Sigmoid colon (tissue), 4 donors: ENCODE measurements at regions not wholly inside any gene's neighbourhood (a gene's known extent, or its start where the extent isn't known, plus 50 kb on each side); places are given as distances from the start of the nearest gene placed in this dataset.

ENCODE experiments used
- EP300 ChIP-seq, 4 donors: sonication (generic); formaldehyde crosslinking; IDR thresholded peaks; one replicate each; pipeline ENCODE4 v1.6.1; 2017; ENCODE audit warnings: antibody characterized with exemption in 4 of 4
- POLR2A ChIP-seq, 2 donors: fragments of 450-650 bp; IDR thresholded peaks; one replicate each; pipeline ENCODE4 v1.6.1; 2016; ENCODE audit warnings: antibody characterized with exemption in 2 of 2, mild to moderate bottlenecking in 2 of 2, moderate library complexity in 2 of 2
- POLR2AphosphoS5 ChIP-seq, 4 donors: sonication (generic); formaldehyde crosslinking; IDR thresholded peaks; one replicate each; pipeline ENCODE4 v1.6.1; 2017; ENCODE audit warnings: antibody characterized with exemption in 4 of 4
- TF ChIP-seq, protein P1 (sequence below), 4 experiments: fragments of 450-650 bp in 3 of 4; fragments of 200-600 bp in 1 of 4; IDR thresholded peaks; one replicate each; pipeline ENCODE4 v1.5.1; 2016 to 2019; ENCODE audit warnings: antibody characterized with exemption in 4 of 4, mild to moderate bottlenecking in 3 of 4, moderate library complexity in 2 of 4

DNA sequence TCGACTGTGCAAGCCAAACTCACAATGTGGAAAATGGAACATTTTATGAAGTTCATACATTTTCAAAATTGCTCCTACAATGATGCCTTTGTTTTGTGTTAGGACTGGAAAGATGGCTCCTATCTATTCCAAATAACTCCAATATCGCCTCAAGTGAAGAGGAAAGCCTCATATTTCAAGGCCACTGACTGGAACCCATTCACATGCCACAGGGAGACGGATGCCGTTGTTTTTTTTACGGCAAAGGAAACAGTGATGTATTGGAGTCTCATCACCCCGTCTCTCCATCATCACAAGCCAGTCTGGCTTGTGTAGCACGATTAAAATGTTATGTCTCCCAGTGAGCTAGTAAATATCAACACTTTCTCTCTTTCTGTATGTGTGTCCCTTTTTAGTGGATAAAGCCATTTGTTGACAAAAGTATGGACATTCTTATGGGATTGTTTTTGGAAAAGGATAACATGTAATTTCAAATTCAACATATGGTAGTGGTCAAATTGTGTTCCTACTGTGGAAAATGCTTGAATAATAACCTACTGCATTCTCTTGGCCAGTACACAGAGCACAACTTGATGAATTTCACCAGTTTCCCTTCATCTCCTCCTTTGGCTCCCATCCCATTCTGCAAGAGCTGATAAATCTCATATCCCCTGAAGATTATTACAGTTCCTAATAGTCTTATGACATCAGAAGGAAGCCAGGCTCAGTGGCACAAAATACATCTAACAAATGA, 109.5 kb upstream of the PITRM1 start:
- TF ChIP-seq, protein P1, sequence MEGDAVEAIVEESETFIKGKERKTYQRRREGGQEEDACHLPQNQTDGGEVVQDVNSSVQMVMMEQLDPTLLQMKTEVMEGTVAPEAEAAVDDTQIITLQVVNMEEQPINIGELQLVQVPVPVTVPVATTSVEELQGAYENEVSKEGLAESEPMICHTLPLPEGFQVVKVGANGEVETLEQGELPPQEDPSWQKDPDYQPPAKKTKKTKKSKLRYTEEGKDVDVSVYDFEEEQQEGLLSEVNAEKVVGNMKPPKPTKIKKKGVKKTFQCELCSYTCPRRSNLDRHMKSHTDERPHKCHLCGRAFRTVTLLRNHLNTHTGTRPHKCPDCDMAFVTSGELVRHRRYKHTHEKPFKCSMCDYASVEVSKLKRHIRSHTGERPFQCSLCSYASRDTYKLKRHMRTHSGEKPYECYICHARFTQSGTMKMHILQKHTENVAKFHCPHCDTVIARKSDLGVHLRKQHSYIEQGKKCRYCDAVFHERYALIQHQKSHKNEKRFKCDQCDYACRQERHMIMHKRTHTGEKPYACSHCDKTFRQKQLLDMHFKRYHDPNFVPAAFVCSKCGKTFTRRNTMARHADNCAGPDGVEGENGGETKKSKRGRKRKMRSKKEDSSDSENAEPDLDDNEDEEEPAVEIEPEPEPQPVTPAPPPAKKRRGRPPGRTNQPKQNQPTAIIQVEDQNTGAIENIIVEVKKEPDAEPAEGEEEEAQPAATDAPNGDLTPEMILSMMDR (IDR thresholded peaks at IDR 0.05): no peak
- TF ChIP-seq POLR2A (IDR thresholded peaks at IDR 0.05) (no peak), POLR2AphosphoS5 (IDR thresholded peaks at IDR 0.05) (peak in 1 of 4 donors; percentile 47), EP300 (IDR thresholded peaks at IDR 0.05) (no peak)
